ENCODE measurements at regions not wholly inside any gene's neighbourhood (a gene's known extent, or its start where the extent isn't known, plus 50 kb on each side); places are given as distances from the start of the nearest gene placed in this dataset.
A peak's percentile ranks its signal among the peaks of the same experiment; 100 is the strongest.

DNA sequence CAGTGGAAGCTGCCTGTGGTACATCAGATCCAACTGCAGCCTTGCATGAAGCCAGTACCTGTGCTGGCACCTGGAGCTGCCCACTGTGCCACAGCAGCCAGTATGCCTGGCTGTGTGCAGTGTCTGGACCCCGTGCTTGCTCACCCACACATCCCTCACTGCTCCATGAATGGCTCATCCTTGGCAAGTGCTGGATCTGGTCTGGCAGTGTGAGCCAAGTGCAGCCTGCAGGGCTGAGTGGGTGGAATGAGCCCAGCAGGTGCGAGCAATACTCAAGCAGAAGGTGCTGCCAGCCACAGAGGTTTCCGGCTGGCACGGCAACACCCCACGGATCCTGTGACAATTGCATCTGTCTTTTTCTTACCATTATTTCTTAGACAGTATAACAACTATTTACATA, 488.2 kb upstream of the ROBO2 start:
- DNase-seq (ENCODE audit: low read depth) = no peak
- no peak overlapping the region for H3K4me3 ChIP-seq (ENCODE audit: low read depth, low read length)

DNA sequence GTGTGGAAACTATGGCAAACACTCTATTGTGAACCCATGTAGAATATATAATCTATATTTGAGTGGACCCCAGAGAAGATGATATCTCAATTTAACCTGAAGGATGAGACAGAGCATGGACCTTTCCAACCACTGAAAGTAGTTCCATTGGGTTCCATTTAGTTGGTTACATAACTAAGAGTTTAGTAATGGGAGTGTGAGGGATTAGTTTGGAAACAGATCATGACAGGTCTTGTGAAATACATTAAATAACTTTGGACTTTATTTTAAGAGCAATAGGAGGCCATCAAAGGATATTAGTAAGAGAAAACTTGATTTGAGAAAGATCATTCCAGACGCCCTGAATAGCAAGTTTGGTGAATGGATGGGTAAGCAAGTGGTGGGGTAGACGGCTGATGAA, 487.2 kb upstream of the ROBO2 start:
- no peak for DNase-seq (ENCODE audit: low read depth)
- no peak overlapping the region for H3K4me3 ChIP-seq (ENCODE audit: low read depth, low read length)

DNA sequence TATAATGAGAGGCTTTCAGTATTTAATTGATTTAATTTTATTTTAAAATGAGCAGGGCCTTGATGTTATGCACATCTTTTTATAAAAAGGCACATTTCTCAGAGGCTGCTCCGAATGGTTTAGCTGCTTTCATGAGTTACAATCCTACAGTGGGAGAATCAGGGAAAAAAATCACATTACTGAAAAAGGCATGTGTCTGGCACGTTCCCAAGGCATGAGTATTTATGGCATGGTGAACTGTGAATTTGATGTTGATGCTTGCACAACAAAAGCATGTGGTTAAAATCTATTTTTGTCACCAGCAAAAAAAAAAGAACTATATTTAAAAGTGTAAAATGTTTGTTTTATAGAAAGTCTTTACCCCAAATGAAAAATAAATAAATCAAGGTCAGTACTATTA, 485.2 kb upstream of the ROBO2 start:
- H3K4me3 ChIP-seq (ENCODE audit: low read depth, low read length) = no peak overlapping the region
- DNase-seq (ENCODE audit: low read depth) = peak; percentile 58

DNA sequence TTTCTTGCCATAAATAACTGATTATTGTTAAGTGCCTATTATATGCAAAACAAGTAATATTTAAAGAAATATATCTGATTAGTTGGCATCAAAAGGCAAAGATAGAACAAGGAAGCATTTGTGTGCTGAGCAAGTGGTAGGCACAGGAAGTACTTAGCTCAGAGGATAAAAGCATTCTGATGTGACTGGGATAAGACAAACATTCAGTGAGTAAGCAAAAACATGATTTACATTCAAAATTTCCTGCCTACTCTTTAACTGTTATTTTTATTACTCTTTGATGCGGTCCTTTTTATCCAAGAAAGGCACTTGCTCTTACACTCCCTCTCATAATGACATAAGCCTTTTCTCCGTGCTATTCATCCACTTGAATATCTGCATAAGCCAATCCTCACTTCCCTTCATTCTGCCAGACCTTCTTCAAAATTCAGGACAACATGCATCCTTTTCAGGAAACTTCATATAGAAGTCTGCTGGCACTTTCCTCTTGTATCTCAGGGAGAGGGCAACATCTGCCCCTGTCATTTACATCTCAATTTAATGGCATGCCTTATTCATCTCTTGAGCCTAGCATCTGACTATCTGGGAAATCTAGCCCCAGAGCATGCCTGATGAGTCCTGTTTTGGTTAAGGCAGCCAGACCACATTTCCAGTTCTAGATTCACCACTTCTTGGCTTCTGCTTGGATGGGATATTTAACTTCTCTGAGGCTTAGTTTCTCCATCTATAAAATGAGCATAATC, 478.2 kb upstream of the ROBO2 start:
- no peak for DNase-seq (ENCODE audit: low read depth)
- no peak overlapping the region for H3K4me3 ChIP-seq (ENCODE audit: low read depth, low read length)

DNA sequence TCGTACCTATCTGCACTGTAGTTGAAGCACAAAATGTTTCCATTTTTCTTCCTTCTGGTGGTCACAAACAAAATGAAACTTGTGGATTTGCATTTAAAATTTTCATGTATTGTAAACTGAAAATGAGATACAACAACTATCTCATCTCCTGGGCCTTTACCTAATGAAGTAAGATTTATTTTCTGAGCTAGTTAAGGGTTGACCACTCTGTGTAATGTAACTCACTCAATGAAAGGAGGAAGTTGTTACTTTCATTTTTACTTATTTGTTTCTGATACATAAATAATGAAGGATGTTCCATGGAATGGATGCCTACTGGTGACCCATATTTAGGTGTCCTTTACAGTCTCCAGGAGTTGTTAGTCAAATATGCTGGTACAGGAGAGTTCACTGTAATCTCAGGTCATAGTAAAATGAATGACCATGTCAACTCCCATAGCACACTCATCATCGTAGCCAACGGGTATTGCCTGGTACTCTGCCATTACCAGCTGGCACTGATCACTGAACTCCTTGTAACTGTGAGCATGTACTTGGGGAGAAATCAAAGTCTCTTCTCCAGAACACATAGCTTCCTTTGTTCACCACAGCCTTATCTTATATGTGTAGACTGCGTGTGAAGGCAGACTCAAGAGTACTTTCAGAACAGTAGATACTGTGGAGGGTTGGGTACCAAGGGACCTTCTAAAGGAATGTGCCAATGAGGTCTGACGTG, 474.2 kb upstream of the ROBO2 start:
- no peak for DNase-seq (ENCODE audit: low read depth)
- H3K4me3 ChIP-seq (ENCODE audit: low read depth, low read length) = no peak overlapping the region

DNA sequence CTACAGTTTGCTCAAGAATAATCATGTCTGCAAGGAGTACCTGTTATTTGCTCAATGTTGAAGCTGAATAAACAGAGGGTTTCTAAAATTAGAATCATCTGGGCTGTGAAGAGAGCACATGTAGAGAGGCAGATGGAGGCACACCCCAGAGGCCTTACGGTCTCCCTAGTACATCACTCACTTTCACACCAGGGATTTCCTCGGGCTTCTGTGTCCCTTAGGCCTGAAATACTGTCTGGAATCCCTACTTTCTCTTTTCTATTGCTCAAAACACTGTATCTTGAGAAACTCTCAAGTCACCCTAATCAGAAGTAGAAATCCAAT, 473.7 kb upstream of the ROBO2 start:
- DNase-seq (ENCODE audit: low read depth) = no peak
- H3K4me3 ChIP-seq (ENCODE audit: low read depth, low read length) = no peak overlapping the region

DNA sequence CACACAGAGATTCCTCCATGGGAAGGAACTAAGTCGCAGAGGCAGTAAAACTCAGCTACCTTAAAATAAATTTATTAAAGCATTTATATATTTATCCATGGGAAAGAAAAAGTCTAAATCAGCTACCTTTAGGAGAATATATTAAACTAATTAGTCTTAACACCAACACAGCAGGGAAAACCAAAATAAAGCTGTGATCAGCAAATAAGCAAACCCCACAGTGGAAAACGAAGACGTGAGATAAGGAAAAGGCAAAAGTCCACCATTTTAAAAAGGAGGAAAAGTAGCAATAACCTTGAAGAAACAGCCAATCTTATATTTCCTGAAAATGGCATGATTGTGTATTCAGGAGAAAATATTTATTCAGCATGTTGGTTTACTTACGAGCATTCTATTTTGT, 473.0 kb upstream of the ROBO2 start:
- no peak for DNase-seq (ENCODE audit: low read depth)

DNA sequence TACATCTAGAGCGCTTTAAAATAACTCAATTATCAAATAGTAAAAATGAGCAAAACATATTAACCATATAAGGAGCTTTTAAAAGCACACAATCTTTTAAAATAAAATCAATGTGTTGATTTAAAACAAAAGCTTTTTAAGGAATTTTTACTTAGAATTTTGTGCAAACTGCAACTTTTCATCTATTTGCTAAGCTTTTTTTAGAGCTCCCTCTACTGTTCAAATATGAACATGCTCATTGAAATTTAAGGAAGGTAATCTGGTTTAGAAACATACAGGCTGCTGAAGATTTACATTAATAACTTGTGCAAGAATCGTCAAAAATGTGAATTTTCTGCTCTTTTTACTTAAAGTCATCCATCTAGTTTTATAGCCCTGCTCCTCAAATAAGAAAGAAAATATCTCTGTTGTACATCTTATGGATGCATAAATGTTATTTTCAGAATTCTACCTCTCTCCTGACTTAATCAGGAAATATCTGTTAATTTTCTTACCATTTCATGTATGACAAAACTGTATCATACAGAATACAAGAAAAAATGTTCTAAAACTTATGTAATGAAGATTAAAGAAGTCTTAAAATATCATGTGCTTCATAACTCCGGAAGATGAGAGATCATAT, 469.4 kb upstream of the ROBO2 start:
- no peak overlapping the region for H3K4me3 ChIP-seq (ENCODE audit: low read depth, low read length)
- DNase-seq (ENCODE audit: low read depth) = no peak

More for the DNA sequence above, 473.0 kb upstream of the ROBO2 start:
- no peak overlapping the region for H3K4me3 ChIP-seq (ENCODE audit: low read depth, low read length)

DNA sequence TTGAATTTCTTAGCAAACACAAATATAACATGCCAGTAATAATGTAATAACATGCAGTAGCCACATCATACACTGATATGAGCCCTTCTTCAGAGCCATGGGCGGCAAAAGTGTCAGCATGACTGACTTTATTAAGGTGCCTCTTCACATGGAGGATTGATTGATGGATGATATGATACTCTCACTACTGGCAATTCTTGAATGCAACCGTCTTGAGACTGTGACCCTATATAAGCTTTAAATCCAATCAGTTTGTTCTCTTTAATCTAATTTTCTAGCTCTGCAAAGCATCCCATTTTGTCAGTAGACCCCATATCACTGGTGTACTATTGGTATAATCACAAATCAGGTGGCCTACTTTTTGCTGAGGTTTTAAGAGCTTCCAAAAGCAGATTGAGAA, 463.7 kb upstream of the ROBO2 start:
- DNase-seq (ENCODE audit: low read depth) = no peak
- no peak overlapping the region for H3K4me3 ChIP-seq (ENCODE audit: low read depth, low read length)

DNA sequence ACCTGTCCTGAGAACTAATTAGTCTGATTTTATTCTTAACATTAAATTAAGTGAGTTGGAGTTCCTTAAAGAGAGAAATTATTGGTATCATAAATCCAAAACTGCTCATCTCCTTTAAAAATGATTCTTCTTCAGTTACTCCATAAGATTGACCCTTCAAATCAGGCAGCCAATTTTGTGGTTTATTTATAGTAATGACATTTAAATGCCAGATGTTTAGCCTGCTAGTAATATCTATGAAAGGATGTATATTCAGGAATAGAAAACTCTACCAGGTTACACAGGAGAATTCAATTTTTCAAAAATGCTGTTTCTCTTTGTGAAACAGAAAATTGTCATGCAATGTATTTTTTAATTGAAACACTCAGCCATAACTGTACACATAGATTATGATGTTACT, 457.8 kb upstream of the ROBO2 start:
- DNase-seq (ENCODE audit: low read depth) = no peak
- no peak overlapping the region for H3K4me3 ChIP-seq (ENCODE audit: low read depth, low read length)

DNA sequence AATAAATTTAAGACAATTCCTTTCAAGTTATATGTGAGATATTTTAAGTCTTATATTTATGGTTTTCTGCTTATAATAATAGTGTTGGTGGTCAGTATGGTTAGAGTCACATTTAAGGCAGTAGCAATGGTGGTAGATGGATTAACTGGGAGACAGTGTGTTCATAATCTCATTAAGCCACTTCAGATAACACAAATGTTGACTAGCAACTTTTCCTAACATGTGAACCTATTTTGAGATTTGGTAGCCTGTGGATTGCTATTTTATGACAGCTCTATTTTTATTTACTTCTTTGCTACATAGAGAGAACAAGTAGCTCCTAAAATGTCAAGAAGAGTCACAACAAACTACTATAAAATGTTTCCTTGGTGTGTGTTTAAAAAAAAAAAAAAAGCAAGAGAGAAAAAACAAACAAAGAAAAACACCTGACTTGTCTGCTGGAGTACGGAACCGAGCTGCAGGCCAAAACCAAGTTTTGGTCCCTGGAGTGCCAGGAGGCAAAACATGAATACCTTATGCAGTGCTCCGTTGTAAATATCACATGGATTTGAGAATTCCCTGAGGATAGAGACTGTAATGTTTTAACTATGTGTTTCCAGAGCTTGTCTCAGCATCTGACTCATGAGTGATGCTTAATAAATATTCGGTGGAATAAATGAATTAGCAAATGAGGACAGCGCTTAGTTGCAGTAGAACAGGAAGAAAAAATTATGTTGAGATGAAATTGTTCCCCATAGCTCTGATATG, 457.1 kb upstream of the ROBO2 start:
- H3K4me3 ChIP-seq (ENCODE audit: low read depth, low read length) = no peak overlapping the region
- peak; percentile 45 for DNase-seq (ENCODE audit: low read depth)

DNA sequence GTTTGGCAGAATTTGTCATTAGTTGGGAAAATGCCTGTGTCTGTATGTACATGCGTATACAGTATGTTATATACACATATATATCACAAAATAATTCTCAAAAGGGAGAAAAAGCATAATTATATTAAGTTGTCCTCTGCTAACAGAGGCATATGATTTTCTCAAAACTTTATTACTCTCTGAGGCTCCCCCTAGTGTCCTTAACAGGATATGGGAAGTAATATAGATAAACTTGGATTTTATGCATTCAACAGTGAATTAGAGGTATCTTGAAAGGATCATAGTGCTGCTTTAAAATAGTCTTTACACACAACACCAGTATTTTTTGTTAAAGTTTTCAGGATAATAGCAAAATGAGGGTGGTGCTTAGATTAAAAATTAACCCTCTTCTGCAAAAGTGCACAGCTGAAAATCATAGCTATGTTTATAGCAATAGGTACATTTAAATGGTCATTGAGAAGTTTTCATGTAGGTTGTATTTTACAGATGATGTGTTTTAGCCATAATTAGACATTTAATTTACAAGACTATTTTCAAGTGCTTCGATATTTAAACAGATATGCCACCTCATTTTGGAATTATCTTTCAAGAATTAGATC, 454.0 kb upstream of the ROBO2 start:
- DNase-seq (ENCODE audit: low read depth) = no peak
- no peak overlapping the region for H3K4me3 ChIP-seq (ENCODE audit: low read depth, low read length)

DNA sequence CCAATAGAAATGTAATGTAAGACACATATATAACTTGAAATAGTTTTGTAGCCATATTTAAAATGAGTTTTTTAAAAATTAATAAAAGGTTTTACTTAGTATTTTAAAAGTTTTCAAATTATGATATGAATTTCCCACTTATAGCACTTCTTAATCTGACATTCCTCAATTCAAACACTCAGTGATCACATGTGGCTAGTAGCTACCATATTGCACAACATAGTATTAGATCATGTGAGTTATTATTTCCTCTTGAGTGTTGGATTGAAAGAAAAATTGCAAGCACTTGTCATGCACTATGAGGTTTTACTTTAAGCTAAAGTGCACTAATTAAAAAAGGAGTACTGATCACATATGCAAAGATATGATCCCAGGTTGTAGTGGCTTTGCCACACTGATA, 453.4 kb upstream of the ROBO2 start:
- no peak for DNase-seq (ENCODE audit: low read depth)
- H3K4me3 ChIP-seq (ENCODE audit: low read depth, low read length) = no peak overlapping the region

DNA sequence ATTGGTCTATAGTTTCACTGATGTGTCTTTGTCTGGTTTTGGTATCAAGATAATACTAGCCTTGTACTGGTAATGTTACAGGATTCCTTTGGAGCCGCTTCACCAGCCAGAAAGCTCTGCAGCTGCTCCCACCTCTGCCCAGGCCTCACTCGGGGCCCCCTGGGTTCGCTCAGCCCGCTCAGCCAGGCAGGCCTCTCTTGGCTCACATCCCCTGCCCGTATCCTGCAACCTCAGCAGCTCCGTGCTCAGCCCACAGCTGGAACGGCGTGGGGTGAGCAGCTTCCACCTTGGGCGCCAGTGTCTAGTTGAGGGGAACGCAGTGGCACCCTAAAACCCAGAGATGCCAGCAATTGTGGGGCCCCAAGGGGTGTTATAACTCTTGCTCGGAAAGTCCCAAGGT, 429.7 kb upstream of the ROBO2 start:
- H3K4me3 ChIP-seq (ENCODE audit: low read depth, low read length) = no peak overlapping the region
- DNase-seq (ENCODE audit: low read depth) = no peak

DNA sequence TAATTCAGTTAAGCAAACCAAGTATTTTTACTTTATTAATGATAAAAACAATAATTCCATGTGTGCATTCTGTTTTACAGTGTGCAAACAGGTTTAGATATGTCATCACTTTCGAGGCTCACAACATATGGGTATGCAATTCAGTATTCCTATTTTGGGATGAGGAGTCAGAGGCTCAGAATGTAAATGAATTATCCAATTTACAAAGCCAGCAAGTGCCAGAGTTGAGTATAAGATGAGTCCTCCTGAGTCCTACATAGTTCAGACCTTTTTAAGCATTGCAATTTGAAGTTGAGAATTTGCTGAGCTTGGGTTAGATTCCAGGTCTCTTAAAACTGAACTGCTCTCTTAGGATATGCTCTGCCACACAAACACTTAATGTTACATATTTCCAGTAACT, 424.2 kb upstream of the ROBO2 start:
- no peak for DNase-seq (ENCODE audit: low read depth)
- H3K4me3 ChIP-seq (ENCODE audit: low read depth, low read length) = no peak overlapping the region

DNA sequence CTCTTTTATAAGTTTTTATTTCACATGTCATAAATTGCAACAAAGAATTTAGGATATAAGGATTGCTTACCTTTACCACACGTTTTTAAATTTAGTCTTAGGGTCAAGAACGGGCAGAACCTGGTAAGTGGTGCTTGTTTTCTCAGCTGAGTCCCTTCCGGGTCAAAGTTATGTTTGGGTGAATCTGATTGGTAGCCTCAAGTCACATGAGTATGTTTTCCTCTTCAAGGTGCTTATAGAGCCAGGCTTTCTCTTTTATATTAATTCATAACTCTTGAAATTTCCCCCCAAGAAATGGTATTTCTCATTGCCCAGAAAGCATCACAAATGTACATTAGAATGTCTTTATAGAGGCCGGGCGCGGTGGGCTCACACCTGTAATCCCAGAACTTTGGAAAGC, 415.7 kb upstream of the ROBO2 start:
- no peak overlapping the region for H3K4me3 ChIP-seq (ENCODE audit: low read depth, low read length)
- no peak for DNase-seq (ENCODE audit: low read depth)

DNA sequence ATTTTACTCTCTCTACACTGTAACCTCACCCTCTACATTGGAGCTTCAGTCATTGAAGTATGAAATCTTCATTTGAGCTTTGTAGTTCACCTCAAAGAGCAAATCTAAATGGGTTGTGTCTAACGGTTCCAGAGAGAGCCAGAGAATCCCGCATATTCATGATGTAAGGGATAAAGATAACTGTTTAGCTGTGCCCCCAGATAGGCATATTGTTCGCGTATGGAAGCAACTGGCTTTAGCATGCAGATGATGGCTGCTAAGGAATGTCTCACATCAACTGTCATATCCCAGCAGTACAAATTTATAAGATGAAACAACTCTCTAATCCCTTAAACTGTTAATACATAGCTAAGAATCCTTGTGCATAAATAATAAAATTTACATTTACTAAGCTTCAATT, 412.7 kb upstream of the ROBO2 start:
- H3K4me3 ChIP-seq (ENCODE audit: low read depth, low read length) = no peak overlapping the region
- no peak for DNase-seq (ENCODE audit: low read depth)

DNA sequence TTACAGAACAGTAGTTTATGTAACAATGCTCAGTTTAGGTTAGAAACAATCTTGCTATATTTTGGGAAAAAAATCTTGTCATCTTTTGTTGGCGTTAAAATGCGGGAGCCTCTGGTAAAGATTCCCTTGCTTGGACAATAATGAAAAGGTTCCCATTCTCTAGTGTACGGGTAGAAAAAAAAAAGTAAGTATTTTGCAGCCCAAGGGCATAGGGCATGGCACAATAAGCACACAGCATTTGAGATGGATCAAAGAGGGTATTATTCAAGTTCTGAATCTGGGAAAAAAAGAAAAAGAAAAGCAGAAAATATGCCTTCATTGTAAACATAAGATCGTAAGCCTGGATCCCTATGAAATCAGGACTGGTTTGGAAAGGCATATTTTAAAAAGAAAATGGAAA, 408.6 kb upstream of the ROBO2 start:
- no peak overlapping the region for H3K4me3 ChIP-seq (ENCODE audit: low read depth, low read length)
- no peak for DNase-seq (ENCODE audit: low read depth)

DNA sequence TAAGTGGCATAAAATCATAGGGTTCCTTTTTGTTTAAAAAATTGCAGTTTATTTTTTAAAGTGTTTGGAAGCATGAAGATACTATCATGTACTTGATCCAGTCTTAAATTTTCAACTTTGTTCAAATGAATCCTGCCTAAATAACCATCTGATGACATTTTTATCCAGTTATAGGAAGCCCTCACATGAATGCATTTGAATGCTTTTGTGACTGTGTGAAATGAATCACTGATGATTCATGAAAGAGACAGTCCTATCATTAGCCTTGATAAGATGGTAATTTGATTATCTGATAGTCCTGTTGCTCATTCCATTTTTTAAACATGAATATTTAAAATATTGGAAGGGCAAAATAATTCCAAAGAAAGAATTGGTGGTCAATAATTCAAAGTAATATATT, 401.9 kb upstream of the ROBO2 start:
- no peak overlapping the region for H3K4me3 ChIP-seq (ENCODE audit: low read depth, low read length)
- DNase-seq (ENCODE audit: low read depth) = no peak

Data from skeletal muscle cell (primary cell).